GM19372 (cell line): ENCODE measurements at regions not wholly inside any gene's neighbourhood (a gene's known extent, or its start where the extent isn't known, plus 50 kb on each side); places are given as distances from the start of the nearest gene placed in this dataset.
A peak's percentile ranks its signal among the peaks of the same experiment; 100 is the strongest.

Experiments
- ATAC-seq: cut with Tn5 transposase; IDR thresholded peaks from one replicate; pipeline ENCODE4 v1.9.1; 2021; ENCODE audit warnings: mild to moderate bottlenecking, low read depth, moderate library complexity; ENCODE audit not compliant: unreplicated experiment

GRCh38 chr2:151091583-151091982 is 170.1 kb downstream of the RBM43 start:
- ATAC-seq: no peak

DNA sequence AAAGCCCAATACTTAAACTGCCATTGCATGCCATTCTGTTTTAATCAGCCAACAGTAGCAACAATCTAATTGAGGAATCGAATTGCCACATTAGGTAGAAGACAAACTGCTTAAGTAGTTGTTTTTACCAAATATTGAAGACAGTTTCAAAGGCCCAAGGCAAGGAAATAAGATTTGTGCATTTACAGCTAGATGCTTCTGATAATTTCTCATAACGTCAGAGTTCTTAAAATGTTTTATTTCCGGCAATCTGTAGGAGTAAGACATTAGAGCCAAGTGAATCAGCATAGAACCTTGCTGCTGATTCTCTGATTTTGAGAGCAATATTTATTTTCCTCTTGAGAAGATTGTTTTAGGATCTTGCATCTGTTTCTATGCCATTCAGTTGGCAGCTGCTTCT is 174.3 kb downstream of the RBM43 start:
- ATAC-seq: no peak

GRCh38 chr2:151085181-151085611 is 176.5 kb downstream of the RBM43 start:
- ATAC-seq: no peak

DNA sequence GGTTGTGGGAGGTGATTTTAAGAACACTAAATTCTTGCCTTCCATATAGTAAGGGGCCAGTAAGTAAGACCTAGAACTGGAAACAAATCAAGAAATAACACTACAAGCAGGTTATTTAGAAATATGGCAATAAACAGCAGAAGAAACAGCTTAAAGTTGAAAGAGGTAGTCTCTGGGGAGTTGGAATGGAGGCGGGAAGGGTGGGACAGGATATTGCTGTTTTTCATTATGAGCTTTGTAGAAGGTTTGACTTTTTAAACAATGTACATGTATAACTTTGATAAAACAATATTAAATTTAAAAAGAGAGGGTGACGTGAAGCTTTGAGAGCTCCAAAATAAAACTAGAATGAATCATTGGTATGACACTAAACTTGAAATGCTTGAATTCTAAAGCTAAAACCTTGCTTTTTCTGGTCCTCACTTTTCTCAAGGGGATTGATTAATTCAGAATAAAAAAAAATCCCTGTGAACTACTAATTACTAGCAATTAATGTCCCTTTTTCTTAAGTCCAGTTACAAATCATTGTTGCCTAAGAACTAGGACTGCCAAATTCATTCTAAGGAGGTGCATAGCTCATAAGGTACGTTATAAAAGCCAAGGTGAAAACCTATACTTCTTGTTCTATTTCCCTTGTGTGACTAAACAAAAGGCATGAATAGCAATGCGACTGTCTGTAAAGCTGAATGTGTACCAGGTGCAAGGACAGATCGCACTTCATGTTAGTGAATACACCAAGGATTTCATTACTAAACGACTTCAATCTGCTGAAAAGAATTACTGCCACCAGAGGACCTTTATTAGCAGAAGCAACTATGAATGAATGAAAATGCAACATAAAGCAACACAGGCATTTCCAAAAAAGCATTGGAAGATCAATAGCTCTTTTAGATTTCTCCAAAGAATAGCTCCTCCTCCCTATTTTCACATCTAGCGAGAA is 177.5 kb downstream of the RBM43 start:
- ATAC-seq: no peak

GRCh38 chr2:151078889-151079288 is 182.8 kb downstream of the RBM43 start:
- no peak for ATAC-seq

DNA sequence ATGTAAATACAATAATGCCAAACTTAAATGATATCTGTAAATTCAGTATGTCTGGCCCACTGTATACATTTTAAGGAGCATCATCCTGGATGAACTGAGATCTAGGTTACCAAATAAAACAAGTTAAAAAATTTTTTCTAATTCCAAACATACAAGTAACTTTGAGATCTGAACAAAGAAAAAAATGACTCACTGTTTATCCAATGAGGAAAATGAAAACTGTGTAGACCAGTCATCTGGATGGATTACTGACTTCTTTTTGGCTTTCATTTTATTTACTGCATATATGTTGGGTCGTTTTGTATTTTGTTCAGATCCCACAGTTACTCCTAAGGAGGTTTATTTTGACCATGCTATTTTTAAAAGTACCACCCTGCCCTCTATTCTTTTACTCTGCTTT is 189.8 kb downstream of the RBM43 start:
- ATAC-seq: no peak

DNA sequence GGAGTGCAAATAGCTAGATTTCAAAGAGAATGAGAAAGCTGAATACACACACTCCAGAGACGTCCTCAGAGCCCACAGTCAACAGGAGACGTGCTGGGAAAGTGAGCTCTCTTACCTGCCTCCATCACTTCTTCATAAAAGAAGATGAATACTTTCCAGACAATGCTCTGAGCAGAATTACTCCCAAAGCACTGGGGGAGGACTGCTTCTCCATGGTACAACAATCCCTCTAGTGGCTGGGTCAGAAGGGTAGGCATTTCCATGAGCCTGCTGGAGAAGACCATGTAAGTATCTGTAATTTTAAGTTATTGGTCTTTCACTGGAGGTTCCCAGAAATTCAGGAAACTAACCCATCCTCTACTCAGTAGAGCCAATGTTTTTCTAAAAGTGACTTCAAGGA is 190.3 kb downstream of the RBM43 start:
- ATAC-seq: no peak

DNA sequence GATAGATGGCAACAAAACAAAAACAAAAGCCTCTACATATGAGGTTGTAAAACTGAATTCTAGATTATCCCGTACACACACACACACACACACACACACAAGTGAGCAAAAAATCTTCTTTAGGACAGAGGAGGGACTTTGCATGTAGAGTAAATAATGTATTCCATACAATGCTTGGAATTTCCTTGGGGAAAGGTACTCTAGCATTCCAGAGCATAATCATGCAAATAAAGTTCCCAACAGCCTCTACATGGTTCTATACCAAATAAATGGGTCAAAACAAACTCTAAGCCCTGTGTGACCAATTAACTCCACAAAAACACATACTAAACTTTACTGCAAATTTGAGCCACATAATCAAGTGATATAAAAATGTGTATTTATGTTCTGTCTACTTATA is 191.4 kb downstream of the RBM43 start:
- no peak for ATAC-seq

DNA sequence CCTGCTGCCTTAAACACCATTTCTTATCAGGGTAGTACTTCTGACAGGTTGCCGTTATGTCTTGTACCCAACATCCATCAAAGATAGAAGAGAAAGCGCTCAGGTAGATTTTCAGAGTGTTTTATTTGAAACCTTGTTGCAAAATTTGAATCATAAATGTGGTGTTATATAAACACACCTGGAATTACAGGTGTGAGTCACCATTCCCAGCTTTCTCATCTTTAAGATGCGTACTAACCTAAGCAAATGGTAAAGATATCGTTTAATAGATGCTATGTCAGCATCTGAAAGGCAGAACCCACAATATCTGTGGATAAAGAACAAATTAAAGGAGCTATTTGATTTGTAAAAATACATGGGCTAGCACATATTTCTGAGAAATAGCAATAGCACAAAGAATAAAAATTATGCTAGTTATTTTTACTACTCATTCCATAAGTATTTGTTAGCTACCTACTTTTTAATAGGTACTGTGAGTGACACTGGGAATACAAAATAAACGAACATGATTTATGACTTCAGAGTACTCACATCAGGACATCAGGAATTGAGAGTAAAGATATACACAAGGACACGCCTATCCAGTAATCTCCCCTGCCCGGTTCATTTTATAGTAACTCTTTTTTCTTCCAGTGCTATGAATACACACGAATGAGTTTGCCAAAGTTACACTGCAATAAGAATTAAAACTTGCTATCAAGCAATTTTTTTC is 193.8 kb downstream of the RBM43 start:
- ATAC-seq: no peak

DNA sequence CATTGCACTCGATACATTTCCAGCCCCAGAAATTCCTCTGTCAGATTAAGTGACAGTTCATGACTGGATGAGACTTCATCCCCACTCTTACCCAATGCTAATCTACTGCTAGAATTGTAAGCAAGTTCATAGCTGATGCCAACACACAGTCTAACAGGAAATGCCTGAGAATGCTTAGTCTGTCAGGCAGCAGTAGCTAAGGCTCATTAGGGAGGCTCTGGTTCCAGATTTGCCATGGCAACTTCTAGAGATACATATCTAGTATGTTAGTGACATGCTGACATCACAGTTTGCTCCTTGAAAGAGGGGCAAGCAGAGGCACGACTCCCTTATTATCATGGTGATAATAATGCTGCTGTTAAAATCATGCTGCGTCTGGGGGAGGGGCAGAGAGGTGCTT is 198.4 kb downstream of the RBM43 start:
- no peak for ATAC-seq

- ATAC-seq: no peak
These were observed 201.4 kb downstream of the RBM43 start for GRCh38 chr2:151060287-151060686.

GRCh38 chr2:151056870-151057269 is 204.8 kb downstream of the RBM43 start:
- no peak for ATAC-seq

- no peak for ATAC-seq
These were observed 208.0 kb downstream of the RBM43 start for GRCh38 chr2:151053661-151053990.

DNA sequence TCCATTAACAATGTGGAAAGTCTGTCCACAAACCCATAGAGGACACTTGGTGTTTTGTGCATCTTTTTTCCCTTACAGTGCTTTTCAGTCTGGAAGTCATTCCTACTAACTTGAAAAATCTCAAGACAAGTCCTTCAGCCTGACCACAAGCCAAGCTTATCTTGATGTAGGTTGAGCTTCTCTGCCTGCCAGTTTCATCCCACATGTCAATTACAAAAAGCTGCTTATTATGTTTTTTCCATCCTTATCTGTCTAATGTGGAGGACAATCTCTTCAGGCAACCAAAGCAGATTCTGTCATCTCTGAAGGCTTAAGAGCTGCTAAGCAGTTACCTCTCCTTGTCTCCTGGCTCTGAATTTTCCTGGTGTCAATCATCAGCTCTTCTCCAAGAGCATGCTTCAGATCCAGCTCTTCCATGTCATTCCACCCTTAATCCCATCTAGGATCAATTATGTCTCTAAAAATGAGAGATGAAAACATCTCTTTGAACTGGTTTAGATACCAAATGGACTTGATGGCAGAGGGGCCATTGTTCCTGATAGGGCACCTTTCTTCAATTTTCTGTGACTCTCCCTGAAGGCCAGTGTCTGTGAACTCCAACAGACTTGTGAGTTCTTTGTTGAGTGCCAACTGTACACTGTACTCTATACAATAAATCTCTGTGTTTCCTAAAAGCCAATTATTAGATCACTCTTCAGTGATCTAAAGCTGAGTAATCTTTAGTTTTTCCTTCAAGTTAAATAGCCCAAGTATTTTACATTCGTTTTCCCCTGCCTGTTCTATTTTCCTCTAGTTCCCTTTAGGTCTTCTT is 208.6 kb downstream of the RBM43 start:
- ATAC-seq: no peak

DNA sequence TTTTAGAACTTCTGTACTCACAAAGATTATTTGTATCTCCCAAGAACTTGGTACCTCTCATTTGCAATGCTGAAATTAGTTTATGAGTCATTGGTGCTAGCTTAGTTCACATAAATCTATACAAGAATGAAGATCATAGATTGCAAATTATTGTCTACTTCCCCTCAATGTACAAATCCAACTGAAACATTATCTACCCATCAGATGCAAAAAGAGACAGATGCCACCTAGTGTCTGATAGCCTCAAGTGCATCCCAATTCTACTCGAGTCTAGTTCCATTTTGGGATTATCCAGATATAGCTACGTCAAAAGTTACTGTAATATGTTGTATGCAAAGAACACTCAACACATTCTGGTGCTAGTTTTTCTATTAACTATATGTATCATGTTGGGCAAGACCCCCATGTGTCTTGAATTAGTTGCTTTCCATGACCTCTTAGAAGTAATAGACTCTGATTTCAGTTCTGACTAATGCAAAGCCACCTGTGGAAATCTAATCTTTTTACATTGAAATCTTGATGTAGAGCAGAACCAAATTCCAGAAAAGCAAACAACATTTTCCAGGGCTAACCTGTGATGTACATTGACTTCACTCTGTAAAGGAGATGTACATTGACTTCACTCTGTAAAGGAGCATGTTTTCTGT is 210.0 kb downstream of the RBM43 start:
- ATAC-seq: peak; percentile 92

DNA sequence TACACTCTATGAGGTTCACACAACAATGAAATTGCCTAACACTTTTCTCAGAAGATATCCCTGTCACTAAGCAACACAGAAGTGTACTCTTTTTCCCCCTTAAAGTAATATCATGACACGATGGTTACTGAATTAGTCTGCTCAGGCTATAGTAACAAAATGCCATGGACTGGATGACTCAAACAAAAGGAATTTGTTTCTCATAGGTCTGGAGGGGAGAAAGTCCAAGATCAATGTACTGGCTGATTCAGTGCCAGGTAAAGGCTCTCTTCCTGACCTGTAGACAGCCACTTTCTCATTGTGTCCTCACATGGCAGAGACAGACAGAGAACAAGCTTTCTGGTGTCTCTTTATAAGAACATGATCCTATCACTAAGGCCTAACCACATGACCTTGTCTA is 211.9 kb downstream of the RBM43 start:
- no peak for ATAC-seq

DNA sequence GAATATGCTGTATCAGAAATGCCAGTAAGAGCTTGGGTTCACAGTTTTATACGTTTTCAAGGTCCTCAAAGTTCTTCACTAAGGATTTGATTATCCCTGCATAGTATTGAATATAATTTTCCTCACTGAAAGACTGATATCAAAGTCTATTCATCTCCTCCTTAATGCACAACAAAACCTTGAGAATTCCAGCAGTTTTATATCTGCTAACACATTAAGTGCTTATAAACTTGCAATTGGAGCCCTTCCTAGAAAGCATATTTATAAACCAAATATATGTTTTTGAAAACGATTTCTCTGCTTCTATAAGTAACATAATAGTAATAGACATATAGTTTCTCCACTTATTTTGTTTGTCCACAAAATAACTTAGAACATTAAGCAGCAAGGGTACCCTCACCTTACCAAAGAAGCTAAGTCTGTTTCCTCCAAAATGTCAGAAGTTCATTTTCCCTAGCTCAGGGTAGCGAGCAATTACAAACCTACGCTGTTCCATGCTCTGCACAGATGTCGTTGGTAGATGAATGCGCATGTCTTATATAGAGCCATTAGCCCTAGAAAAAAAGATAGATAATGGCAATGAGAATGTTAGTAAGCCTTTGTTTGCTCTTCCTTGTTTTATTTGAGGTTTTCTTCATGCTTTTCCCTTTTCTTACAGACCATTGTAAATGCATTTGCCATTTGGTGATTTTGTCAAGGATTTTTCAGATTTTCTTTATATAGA is 213.2 kb downstream of the RBM43 start:
- ATAC-seq: no peak

DNA sequence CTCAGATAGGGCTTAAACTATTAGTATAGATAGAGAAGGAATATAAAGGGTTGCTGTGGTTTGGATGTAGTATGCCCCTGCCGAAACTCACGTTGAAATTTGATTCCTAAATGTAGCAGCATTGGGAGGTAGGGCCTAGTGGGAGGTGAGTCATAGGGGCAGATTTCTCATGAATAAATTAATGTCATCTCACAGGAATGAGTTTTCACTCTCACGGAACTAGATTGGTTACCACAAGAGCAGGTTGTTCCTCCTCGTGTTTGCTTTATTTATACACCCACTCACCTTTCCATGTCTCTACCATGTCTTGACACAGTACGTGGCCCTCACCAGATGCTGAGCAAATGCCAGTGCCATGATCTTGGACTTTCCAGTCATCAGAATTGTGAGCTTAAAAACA is 218.2 kb downstream of the RBM43 start:
- ATAC-seq: no peak

DNA sequence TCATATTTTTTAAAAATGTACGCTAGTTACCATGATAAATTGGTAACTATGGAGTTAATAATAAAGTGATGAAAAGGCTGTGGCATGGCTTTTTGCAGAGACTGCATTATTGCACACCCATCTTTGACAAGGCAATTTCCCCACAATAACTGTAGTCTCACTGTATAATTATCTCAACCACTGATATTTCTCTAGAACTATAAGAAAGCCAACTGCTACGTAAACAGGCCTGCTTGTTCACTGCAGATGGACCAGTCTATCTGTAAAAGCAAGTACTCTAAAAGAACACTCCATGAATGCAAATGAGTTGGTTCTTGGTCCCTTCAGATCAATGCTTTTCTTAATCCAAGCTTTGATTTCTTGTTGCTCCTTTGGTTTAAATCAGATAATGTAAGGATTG is 218.7 kb downstream of the RBM43 start:
- no peak for ATAC-seq

DNA sequence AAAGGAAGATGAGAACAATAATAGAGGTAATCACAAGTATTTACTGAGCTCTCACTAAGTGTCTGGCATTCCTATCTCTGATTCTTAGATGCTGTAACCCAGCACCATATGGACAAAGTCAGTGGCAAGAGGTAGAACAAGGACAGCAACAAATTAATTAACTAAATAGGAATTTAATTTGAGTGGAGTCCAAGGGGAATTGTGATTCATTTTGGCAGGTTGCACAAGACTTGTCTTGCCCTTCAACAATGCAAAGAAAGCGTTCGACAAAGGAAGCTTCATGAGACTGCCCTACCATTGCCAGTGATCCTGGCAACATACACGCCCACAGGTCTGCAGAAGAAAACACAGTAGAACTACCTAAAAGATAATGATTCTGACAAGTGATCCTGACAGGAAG is 221.6 kb downstream of the RBM43 start:
- no peak for ATAC-seq
